Right ventricle myocardium inferior (tissue), 1 donor: ENCODE measurements at regions not wholly inside any gene's neighbourhood (a gene's known extent, or its start where the extent isn't known, plus 50 kb on each side); places are given as distances from the start of the nearest gene placed in this dataset.

Experiments
- ATAC-seq: fragments of 200-7000 bp; cut with Tn5 transposase; one replicate; pipeline ENCODE4 v1.9.1; 2020; ENCODE audit warnings: mild to moderate bottlenecking, moderate library complexity
- DNase-seq: peaks from one replicate; pipeline ENCODE4 v3.0.0; 2021; ENCODE audit errors: missing footprints
- intact Hi-C: fragments of 100-400 bp; cut with DNase I; formaldehyde crosslinking; loops from one replicate; pipeline ENCODE4 v1.11.0; 2022
- donor health status: DM: no; HTN: yes; CAD: no; lungs with severe emphysema.

DNA sequence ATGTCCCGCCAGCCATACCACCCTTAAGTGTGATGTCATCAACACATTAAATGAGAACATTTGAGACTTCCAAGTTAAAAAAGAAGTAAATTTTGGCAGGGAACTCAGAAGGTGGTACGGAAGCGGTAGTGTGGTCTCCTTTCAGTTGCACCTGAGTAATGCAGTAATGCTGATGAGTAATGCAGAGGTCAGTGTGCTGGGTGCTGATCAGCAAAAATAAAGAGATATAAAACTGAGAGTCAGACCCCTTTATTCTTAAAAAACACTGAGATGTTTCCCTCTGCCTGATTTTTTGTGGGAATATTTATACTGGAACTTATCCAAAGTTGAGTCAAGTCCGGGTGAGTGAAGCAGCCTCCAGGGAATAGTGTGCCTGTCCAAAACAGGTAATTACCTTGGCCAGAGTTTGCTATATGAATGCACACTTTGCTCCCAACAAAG is 370.6 kb upstream of the PRICKLE1 start:
- intact Hi-C loops, result loop anchor here (10.0 kb wide), 1 partner anchor 475 kb away; no protein-coding TSS in a partner anchor
- ATAC-seq, result no peak
- DNase-seq, result no peak

DNA sequence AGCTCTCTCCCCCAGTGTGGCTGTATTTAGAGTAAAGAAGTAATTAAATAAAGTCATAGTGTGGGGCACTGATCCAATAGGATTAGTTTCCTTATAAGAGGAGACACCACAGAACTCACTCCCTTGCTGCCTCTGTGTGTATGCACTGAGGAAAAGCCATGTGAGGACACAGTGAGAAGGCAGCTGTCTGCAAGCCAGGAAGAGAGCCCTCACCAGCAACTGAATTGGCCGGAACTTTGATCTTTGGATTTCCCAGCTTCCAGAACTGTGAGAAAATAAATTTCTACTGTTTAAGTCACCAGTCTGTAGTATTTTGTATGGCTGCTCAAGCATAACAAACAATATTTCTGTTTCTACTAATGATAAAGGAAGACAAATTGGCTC is 368.7 kb upstream of the PRICKLE1 start:
- DNase-seq (no peak), ATAC-seq (peak; percentile 55)
- intact Hi-C loops, result no loop called here

DNA sequence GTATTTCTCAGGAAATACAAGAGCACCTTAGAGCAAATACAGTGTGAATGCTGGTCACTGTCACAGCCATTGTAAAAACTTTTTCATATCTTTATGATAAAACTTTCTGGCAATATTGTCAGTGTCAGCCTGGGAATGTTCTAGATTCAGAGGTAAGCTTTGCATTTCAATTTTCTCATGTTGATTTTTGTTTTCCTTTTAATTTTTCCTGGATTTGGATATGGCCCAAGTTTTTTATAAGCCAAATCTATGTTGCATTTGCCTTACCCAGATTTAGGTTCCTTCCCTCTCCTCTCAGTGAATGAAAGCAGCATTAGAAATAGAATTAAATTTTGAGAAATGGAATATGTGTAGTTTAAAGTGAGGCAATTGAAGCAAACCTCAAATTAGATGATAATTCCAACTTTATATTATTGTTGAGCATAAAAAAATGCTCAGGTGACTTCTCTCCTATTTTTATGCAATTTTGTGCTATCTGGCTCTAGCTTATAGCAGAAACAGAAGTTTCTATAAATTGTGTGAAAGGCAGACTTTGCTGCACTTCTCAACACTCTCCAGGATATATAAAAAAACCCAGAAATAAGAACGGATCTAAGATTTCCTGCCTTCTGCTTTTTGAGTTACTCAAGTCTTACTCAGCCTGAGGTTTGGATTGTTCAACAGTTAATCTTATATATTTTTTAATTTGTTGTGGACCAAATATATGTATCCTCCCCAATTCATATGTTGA is 368.2 kb upstream of the PRICKLE1 start:
- intact Hi-C loops, result no loop called here
- no peak for ATAC-seq
- DNase-seq, result no peak

DNA sequence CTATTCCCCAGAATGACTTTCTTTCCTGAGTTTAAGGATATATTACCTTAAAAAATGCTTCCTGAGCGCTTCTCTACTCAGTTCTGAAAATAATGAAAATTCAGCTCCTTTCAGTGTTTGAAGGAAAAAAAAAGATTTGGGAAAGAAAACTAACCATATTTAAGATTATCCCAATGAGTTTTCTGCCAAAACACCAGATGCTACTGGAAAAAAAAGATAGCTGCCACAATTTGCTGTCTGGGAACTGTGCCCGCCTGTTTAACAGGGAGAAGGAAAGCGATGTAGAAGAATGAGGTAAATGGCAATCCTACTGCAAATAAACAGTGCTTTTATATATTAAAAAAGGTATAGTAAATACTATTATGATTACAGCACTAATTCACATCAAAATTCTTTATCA is 367.6 kb upstream of the PRICKLE1 start:
- intact Hi-C loops, result no loop called here
- DNase-seq, result no peak
- ATAC-seq, result peak; percentile 56

DNA sequence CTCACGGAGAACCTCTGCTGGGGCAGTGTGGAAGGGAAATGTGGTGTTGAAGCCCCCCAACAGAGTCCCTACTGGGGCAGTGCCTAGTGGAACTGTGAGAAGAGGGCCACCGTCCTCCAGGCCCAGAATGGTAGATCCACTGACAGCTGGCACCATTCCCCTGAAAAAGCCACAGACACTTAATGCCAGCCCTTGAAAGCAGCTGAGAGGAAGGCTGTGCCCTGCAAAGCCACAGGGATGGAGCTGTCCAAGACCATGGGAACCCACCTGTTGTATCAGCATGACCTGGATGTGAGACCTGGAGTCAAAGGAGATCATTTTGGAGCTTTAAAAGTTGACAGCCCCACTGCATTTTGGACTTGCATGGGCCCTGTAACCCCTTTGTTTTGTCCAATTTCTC is 363.5 kb upstream of the PRICKLE1 start:
- ATAC-seq (no peak), DNase-seq (no peak)
- intact Hi-C loops, result no loop called here

DNA sequence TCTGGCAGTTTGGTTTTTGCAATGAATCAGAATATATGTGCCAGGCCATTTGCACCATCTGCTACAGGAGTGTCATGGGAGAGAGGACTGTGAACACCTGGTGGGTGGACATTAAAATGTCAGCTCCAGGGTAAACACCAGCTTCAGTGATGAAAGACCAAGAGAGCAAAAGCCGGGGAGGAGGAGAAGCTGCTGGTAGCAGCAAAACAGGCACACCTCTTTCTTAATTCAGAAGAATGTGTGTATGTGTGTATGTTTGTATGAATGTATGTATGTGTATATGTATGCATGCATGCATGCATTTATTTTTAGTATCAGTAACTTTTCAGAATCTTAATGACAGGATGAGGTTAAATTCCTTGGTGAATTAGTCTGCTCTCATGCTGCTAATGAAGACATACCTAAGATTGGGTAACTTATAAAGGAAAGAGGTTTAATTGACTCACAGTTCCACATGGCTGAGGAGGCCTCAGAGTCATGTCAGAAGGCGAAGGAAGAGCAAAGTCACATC is 357.4 kb upstream of the PRICKLE1 start:
- ATAC-seq, result no peak
- intact Hi-C loops, result no loop called here
- no peak for DNase-seq

DNA sequence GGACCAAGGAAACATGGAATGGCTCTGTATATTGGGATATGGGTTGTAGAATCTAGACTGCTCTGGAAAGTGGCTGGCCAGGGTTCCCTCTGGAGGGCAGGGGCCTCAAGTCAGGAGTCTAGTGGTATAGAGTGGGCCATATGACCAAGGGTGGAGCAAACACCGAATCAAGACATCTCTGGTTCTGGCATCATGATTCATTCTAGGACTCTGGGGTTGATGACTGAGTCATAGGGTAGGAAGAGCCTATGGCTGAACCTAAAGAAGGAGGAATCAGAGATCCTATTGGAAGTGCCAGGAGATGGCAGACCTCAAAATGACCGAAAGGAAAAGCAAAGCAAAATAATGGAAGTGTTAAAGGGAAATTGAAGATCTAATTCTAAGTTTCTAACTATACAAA is 356.4 kb upstream of the PRICKLE1 start:
- intact Hi-C loops, result no loop called here
- no peak for ATAC-seq
- no peak for DNase-seq

DNA sequence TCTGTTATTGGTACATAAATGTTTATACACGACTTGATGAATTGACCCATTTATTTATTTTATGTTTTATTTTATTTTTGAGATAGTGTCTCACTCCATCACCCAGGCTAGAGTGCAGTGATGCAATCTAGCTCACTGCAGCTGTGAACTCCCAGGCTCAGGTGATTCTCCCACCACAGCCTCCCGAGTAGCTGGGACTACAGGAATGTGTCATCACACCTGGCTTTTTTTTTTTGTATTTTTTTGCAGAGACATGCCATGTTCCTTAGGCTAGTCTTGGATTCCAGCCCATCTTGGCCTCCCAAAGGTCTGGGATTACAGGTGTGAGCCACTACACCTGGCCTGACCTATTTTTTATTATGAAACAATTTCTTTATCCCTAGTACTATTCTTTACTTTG is 355.0 kb upstream of the PRICKLE1 start:
- ATAC-seq (no peak), DNase-seq (no peak)
- intact Hi-C loops, result no loop called here

DNA sequence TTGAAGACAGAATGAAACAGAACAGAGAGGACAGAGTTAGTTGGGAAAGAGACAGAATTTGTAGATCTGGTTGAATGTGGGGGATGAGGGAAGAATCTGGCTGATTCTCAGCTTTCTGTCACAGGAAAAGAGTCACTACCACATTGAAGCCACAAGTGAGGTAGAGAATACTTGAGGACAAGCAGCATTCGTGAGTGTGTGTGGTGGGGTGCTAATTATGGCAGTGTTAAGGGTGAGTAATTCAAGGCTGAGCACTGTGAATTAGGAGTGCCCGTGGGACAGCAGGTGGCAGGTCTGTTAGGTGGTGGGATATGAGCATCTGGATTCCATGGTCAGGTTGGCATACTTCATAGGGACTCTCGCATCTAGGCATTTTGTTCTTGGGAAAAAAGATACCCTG is 347.4 kb upstream of the PRICKLE1 start:
- no peak for ATAC-seq
- DNase-seq, result no peak
- intact Hi-C loops, result no loop called here

DNA sequence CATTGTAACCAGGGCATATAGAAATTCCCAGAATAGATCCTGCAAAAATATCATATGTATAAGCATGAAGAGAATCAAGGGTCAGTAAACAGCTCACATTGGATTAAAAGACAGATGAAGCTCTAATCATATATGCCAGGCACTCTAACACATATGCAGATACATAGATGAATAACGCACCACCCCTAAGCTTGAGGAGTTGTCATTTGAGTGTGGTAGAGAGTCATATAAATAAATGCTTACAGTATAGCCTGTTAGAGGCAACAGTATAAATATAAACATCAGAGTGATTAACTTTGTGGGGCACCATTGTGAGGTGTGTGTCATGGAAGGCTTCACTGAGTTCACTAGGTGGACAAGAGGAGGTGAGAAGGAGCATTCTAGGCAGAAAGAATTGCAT is 346.7 kb upstream of the PRICKLE1 start:
- ATAC-seq (no peak), DNase-seq (no peak)
- intact Hi-C loops, result no loop called here

DNA sequence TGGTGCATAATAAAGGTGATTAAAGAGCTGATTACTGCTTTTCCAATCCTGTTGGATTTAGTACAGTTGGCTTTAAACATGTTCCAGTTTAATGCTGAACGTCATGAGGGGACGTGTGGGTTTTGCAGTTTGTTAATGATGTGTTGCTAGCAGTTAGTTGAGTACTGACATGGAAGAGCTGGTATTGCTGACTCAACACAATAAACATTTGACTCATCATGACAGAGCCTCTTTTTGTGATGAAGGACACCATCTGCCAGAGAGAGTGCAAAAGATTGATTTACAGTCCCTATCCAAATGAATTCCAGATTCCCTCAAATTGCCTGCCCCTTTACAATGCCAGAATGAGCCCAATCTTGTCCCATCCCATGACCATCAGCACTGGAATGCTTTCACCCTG is 346.2 kb upstream of the PRICKLE1 start:
- intact Hi-C loops, result no loop called here
- no peak for DNase-seq
- ATAC-seq, result no peak

DNA sequence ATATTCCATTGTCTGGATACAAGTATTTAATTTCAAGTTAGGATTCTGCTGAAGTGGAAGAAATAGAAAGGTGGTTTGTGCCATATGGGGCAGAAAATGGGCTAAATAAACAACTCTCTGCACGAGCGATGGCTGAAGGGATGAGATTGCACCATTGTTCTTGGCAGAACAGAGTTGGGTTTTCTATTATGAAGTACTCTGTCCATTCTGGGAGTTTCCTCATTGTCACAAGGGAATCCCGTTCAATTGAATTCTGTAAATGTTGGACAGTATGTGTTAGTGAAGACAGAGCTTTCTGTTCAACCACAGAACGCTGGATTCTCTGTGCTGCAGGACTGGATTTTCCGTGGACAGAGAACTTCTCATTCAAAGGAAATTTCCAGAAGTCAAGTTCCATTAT is 345.5 kb upstream of the PRICKLE1 start:
- intact Hi-C loops, result no loop called here
- DNase-seq, result no peak
- ATAC-seq, result peak; percentile 34

DNA sequence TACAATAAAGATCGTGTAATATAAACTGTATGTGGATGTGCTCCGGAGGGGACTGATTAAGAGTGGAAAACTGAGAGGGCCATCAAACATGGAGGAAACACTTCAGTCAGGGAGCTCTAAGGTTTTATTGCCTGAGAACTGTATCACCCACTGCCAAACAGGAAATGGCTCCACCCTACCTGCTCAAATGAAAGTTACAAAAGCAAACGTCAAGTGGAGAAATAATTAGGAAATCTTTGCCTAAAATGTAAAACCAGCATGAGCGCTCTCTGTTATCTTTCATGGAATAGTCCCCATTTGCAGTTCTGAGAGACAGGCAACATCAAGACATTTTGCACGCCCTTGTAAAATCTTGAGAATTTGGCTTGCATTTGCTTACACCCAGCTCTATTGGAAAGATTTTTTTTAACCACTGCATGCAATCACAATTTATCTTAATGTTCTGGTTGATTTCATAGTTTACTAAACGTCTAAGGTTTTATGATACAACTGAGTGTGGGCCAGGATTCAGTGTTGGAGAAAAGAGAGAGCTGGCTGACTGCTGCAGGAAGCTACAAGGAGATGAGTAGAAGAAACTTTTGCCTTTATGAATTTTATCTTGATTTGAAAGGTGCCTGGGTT is 344.0 kb upstream of the PRICKLE1 start:
- intact Hi-C loops, result no loop called here
- DNase-seq (no peak), ATAC-seq (no peak)

DNA sequence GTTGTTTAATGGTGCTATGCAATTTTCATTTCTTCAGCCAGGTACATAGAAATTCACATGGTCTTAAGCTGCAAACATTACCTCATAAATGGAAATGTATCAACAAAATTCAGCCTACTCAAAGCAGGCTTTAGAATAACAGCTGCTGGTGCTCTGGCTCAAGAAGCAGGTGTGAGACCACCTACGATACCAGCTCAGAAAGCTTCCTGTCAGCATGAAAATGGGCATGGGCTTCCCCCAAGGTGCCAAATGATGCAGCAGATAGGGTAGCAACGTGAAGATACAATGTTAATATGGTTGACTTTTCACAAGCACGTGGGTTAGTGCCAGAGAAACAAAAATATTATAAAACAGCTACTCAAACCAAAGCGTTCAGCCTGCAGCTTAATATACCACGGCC is 343.4 kb upstream of the PRICKLE1 start:
- intact Hi-C loops, result no loop called here

DNA sequence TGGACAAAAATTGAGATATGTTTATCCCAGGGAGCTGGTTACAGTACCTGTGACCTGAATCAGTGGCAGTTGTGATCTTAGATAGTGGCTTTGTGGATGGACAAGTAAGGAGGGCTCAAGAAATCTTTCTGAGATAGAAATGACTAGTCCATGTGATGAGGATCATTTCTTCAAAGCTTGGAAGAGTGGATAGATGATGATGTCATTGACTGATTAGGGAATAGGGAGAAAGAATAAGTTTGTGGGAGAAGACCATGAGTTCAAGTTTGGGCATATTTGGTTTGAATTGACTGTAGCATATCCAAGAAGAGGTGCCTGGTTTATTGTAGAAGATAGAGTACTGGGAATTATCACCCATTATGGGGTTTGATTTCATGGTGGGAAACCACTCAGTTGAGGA is 336.7 kb upstream of the PRICKLE1 start:
- intact Hi-C loops, result no loop called here
- DNase-seq (no peak), ATAC-seq (no peak)

More for the DNA sequence above, 343.4 kb upstream of the PRICKLE1 start:
- ATAC-seq (no peak), DNase-seq (no peak)

DNA sequence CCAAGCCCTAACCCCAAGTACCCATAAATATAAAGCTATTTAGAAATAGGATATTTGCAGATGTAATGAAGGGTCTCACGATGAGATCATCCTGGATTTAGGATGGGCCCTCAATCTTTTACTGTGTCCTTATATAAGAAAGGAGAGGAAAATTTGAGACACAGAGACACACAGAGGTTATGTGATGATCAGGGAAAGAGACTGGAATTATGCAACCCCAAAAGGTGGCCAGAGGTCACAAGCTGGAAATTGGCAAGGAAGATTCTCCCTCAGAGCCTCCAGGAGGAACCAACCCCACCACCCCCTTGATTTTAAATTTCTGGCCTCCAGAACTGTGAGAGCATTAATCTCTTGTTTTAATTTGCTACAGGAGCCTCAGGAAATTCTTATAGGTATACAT is 334.9 kb upstream of the PRICKLE1 start:
- DNase-seq (no peak), ATAC-seq (no peak)
- intact Hi-C loops, result no loop called here

DNA sequence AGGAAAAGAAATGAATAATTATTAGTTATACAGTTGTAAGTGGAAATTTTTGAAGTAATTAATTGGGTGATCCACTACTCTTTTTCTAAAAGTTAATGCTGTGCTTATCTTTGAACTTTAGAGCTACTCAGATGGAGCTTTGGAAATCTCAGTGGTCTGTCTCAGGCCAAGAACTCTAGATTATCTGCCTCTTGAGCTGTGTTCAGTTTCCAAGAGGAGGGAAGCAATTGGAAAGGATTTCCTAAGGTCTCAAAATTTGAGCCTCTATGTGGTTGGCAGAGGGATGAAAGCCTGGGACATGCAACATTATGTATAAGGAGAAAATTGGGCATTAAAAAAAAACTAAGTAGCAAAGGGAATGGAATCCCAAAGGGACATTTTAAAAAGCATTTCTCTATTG is 334.0 kb upstream of the PRICKLE1 start:
- intact Hi-C loops, result no loop called here
- ATAC-seq (peak; percentile 77), DNase-seq (no peak)

DNA sequence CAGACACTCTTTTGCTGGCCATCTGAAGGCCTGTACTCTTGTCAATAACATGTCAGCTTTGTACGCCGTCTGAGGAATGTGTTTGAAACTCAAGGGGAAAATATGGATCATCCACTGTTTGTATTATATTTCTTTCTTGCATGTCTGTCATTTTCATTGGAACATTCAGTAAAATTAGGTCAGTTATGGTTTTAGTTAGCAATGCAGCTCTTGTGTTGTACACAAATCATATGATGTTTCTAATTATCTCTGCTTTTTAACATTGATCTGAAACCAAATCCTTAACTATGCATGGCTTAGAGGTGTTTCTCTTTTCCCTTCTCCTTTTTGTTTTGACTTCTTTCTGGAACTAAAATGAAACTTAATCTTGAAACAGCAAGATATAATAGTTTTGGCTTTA is 333.6 kb upstream of the PRICKLE1 start:
- no peak for DNase-seq
- intact Hi-C loops, result no loop called here
- ATAC-seq, result no peak

DNA sequence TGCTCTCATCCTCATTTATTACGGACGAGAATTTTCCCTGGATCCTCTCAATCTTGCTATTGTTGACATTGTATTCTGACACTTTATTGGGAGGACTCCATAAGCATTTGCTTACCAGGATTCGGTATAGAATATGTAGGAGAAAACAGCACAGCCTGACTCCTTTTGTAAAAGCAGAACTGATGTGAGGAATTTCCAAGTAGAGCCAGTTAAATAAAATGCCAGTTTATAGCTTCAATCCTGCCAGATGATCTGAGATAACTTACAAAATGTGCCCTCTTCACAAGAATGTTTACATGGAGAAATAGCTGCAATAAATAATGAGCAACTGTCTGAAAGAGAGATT is 332.9 kb upstream of the PRICKLE1 start:
- intact Hi-C loops, result no loop called here
- DNase-seq, result no peak

DNA sequence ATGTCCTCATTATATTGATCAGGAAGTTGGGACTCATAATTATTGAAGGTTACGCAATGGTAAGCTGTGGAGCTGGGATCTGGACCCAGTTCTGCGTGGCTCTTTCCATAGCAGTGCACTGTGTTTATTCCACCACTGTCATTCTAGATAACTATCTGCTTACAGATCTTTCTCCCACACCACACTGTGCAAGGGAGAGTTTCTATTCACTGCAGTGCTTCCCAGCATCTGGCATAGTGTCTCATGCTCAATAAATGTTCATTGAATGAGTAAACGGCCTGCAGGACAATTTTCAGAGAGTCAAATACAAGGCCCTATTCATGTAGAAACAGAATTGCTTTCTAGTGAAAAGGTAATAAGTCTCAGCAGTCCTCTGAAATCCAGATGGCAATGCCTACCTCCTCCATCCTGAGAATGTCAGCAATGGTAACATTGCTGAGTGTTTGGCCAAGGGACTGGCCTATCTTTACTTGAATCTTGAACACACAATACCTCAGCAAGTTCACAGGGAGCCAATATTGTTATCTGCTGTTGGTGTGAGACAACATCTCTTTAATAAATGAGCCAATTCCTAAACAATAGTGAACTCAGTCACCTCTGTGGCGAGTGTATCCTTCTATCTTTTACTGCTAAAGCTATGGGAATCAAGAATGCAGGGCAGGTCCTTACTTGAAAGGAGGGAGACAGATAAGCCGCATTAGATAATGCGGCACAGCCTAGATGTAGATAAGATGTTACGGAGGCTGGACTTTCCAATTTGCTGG is 332.4 kb upstream of the PRICKLE1 start:
- intact Hi-C loops, result no loop called here
- DNase-seq, result no peak
- ATAC-seq, result no peak

More for the DNA sequence above, 332.9 kb upstream of the PRICKLE1 start:
- ATAC-seq, result no peak
